HepG2 (cell line): ENCODE measurements at regions not wholly inside any gene's neighbourhood (a gene's known extent, or its start where the extent isn't known, plus 50 kb on each side); places are given as distances from the start of the nearest gene placed in this dataset.

Experiments
- ATF7 ChIP-seq, 2 experiments: fragments of 450-650 bp in 1 of 2; sonication (generic) in 1 of 2; formaldehyde crosslinking in 1 of 2; IDR thresholded peaks; 2 replicates each; pipeline versions ENCODE4 v1.4.0 to v1.6.1; 2016 to 2020; ENCODE audit warnings: antibody characterized with exemption in 1 of 2, mild to moderate bottlenecking in 1 of 2, missing genetic modification reagents in 1 of 2
- HIVEP1 ChIP-seq: sonication (generic); formaldehyde crosslinking; IDR thresholded peaks from 2 replicates; pipeline ENCODE4 v1.4.0; 2020; ENCODE audit warnings: mild to moderate bottlenecking, missing genetic modification reagents
- MYC ChIP-seq: sonication (generic); formaldehyde crosslinking; IDR thresholded peaks from 2 replicates; pipeline ENCODE4 v1.9.0; 2021; ENCODE audit warnings: missing genetic modification reagents, borderline replicate concordance
- SALL2 ChIP-seq: sonication (generic); formaldehyde crosslinking; IDR thresholded peaks from 2 replicates; pipeline ENCODE4 v1.8.1; 2023; ENCODE audit warnings: mild to moderate bottlenecking, missing genetic modification reagents, inconsistent platforms
- SIN3A ChIP-seq: IDR thresholded peaks from 2 replicates; pipeline ENCODE4 v1.6.1; 2011; ENCODE audit warnings: low read depth, mild to moderate bottlenecking, control low read depth, low read length, borderline replicate concordance
- SMARCC2 ChIP-seq: fragments of 450-650 bp; IDR thresholded peaks from 2 replicates; pipeline ENCODE4 v1.6.1; 2017; ENCODE audit warnings: antibody characterized with exemption, mild to moderate bottlenecking
- ZFP36L2 ChIP-seq: sonication (generic); formaldehyde crosslinking; IDR thresholded peaks from 2 replicates; pipeline ENCODE4 v1.4.0; 2020; ENCODE audit warnings: missing genetic modification reagents
- ZNF761 ChIP-seq: sonication (generic); formaldehyde crosslinking; conservative IDR thresholded peaks from 2 replicates; pipeline ENCODE4 v1.4.0; 2020; ENCODE audit warnings: mild to moderate bottlenecking, missing genetic modification reagents
- TF ChIP-seq, protein P1 (sequence below): sonication (generic); formaldehyde crosslinking; IDR thresholded peaks from 2 replicates; pipeline ENCODE4 v1.4.0; 2020; ENCODE audit warnings: missing genetic modification reagents, mild to moderate bottlenecking, borderline replicate concordance
- TF ChIP-seq, protein P2 (sequence below): sonication (generic); formaldehyde crosslinking; IDR thresholded peaks from 2 replicates; pipeline ENCODE4 v1.5.0; 2020; ENCODE audit warnings: mild to moderate bottlenecking, missing genetic modification reagents, moderate library complexity
- TF ChIP-seq, protein P3 (sequence below): sonication (generic); formaldehyde crosslinking; IDR thresholded peaks from 2 replicates; pipeline ENCODE4 v1.9.0; 2021; ENCODE audit warnings: missing genetic modification reagents, borderline replicate concordance
- TF ChIP-seq, protein P4 (sequence below): sonication (generic); formaldehyde crosslinking; IDR thresholded peaks from 2 replicates; pipeline ENCODE4 v1.8.0; 2022; ENCODE audit warnings: missing genetic modification reagents, mild to moderate bottlenecking, borderline replicate concordance
- TF ChIP-seq, protein P5 (sequence below): sonication (generic); formaldehyde crosslinking; IDR thresholded peaks from 2 replicates; pipeline ENCODE4 v1.4.0; 2020; ENCODE audit warnings: mild to moderate bottlenecking, missing genetic modification reagents
- TF ChIP-seq, protein P6 (sequence below): IDR thresholded peaks from 2 replicates; pipeline ENCODE4 v1.6.1; 2016; ENCODE audit warnings: control low read depth

DNA sequence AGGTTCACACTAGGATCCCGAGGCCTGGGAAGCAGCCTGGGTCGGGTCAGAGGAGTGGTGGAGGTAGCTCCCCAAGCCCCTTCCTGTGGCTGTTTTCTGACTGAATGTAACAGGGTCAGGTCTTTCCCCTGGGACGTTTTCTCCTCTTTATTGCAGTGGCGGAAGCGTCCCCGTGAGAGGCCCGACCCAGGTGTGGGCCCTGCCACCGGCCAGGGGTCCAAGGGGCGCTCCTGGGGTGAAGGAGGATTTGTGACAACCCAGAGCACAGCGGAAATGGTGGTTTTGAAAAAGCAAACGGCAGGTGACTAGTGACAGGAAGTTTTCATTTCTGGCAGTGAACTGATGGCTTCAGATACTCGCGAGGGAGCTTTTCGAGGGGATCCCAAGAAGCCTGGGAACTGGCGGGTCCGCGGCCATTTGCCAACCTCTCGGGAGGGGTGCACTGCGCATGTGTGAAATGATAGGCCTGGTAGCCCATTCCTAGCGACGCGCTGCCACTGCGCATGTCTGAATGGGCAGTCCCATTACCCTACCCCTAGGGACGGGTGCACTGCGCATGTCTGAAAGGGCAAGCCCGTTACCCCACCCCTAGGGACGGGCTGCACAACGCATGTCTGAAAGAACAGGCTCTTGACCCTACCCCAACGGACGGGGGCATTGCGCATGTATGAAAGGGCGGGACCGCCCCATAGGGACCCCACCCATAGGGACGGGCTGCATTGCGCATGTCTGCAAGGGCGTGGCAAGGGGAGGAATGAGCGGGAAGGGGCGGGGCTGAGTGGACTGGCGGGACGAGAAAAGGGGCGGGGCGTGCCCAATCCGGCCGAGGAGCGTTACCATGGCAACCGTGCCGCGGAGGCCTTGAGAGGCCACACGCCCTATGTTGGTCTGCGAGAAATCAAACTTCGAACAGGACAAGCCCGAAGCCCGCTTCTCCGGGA, 1747.9 kb downstream of the TP53TG3F start:
- TF ChIP-seq, protein P1, sequence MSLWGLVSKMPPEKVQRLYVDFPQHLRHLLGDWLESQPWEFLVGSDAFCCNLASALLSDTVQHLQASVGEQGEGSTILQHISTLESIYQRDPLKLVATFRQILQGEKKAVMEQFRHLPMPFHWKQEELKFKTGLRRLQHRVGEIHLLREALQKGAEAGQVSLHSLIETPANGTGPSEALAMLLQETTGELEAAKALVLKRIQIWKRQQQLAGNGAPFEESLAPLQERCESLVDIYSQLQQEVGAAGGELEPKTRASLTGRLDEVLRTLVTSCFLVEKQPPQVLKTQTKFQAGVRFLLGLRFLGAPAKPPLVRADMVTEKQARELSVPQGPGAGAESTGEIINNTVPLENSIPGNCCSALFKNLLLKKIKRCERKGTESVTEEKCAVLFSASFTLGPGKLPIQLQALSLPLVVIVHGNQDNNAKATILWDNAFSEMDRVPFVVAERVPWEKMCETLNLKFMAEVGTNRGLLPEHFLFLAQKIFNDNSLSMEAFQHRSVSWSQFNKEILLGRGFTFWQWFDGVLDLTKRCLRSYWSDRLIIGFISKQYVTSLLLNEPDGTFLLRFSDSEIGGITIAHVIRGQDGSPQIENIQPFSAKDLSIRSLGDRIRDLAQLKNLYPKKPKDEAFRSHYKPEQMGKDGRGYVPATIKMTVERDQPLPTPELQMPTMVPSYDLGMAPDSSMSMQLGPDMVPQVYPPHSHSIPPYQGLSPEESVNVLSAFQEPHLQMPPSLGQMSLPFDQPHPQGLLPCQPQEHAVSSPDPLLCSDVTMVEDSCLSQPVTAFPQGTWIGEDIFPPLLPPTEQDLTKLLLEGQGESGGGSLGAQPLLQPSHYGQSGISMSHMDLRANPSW (CRISPR knock-in tag): no peak
- TF ChIP-seq, protein P2, sequence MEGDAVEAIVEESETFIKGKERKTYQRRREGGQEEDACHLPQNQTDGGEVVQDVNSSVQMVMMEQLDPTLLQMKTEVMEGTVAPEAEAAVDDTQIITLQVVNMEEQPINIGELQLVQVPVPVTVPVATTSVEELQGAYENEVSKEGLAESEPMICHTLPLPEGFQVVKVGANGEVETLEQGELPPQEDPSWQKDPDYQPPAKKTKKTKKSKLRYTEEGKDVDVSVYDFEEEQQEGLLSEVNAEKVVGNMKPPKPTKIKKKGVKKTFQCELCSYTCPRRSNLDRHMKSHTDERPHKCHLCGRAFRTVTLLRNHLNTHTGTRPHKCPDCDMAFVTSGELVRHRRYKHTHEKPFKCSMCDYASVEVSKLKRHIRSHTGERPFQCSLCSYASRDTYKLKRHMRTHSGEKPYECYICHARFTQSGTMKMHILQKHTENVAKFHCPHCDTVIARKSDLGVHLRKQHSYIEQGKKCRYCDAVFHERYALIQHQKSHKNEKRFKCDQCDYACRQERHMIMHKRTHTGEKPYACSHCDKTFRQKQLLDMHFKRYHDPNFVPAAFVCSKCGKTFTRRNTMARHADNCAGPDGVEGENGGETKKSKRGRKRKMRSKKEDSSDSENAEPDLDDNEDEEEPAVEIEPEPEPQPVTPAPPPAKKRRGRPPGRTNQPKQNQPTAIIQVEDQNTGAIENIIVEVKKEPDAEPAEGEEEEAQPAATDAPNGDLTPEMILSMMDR (CRISPR knock-in tag): no peak
- TF ChIP-seq SIN3A (no peak), ATF7 (IDR thresholded peaks at IDR 0.05) (no peak), ATF7 (CRISPR knock-in tag; IDR thresholded peaks at IDR 0.05) (no peak), MYC (CRISPR knock-in tag) (no peak), ZNF761 (CRISPR knock-in tag) (no peak), HIVEP1 (CRISPR knock-in tag) (no peak), ZFP36L2 (CRISPR knock-in tag) (no peak), SALL2 (CRISPR knock-in tag) (no peak), SMARCC2 (no peak)
- TF ChIP-seq, protein P3, sequence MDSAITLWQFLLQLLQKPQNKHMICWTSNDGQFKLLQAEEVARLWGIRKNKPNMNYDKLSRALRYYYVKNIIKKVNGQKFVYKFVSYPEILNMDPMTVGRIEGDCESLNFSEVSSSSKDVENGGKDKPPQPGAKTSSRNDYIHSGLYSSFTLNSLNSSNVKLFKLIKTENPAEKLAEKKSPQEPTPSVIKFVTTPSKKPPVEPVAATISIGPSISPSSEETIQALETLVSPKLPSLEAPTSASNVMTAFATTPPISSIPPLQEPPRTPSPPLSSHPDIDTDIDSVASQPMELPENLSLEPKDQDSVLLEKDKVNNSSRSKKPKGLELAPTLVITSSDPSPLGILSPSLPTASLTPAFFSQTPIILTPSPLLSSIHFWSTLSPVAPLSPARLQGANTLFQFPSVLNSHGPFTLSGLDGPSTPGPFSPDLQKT (CRISPR knock-in tag): no peak
- TF ChIP-seq, protein P4, sequence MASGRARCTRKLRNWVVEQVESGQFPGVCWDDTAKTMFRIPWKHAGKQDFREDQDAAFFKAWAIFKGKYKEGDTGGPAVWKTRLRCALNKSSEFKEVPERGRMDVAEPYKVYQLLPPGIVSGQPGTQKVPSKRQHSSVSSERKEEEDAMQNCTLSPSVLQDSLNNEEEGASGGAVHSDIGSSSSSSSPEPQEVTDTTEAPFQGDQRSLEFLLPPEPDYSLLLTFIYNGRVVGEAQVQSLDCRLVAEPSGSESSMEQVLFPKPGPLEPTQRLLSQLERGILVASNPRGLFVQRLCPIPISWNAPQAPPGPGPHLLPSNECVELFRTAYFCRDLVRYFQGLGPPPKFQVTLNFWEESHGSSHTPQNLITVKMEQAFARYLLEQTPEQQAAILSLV (CRISPR knock-in tag): no peak
- TF ChIP-seq, protein P5, sequence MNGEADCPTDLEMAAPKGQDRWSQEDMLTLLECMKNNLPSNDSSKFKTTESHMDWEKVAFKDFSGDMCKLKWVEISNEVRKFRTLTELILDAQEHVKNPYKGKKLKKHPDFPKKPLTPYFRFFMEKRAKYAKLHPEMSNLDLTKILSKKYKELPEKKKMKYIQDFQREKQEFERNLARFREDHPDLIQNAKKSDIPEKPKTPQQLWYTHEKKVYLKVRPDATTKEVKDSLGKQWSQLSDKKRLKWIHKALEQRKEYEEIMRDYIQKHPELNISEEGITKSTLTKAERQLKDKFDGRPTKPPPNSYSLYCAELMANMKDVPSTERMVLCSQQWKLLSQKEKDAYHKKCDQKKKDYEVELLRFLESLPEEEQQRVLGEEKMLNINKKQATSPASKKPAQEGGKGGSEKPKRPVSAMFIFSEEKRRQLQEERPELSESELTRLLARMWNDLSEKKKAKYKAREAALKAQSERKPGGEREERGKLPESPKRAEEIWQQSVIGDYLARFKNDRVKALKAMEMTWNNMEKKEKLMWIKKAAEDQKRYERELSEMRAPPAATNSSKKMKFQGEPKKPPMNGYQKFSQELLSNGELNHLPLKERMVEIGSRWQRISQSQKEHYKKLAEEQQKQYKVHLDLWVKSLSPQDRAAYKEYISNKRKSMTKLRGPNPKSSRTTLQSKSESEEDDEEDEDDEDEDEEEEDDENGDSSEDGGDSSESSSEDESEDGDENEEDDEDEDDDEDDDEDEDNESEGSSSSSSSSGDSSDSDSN: no peak
- TF ChIP-seq, protein P6, sequence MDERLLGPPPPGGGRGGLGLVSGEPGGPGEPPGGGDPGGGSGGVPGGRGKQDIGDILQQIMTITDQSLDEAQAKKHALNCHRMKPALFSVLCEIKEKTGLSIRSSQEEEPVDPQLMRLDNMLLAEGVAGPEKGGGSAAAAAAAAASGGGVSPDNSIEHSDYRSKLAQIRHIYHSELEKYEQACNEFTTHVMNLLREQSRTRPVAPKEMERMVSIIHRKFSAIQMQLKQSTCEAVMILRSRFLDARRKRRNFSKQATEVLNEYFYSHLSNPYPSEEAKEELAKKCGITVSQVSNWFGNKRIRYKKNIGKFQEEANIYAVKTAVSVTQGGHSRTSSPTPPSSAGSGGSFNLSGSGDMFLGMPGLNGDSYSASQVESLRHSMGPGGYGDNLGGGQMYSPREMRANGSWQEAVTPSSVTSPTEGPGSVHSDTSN (CRISPR knock-in tag): no peak
